GM12873 (cell line): ENCODE measurements at regions not wholly inside any gene's neighbourhood (a gene's known extent, or its start where the extent isn't known, plus 50 kb on each side); places are given as distances from the start of the nearest gene placed in this dataset.

ENCODE experiments used
- TF ChIP-seq, protein P1 (sequence below): IDR thresholded peaks from 2 replicates; pipeline ENCODE4 v1.5.1; 2012; ENCODE audit warnings: low read depth, mild to moderate bottlenecking, moderate library complexity, low read length, control low read depth; ENCODE audit not compliant: insufficient read depth; ENCODE audit errors: missing control alignments

DNA sequence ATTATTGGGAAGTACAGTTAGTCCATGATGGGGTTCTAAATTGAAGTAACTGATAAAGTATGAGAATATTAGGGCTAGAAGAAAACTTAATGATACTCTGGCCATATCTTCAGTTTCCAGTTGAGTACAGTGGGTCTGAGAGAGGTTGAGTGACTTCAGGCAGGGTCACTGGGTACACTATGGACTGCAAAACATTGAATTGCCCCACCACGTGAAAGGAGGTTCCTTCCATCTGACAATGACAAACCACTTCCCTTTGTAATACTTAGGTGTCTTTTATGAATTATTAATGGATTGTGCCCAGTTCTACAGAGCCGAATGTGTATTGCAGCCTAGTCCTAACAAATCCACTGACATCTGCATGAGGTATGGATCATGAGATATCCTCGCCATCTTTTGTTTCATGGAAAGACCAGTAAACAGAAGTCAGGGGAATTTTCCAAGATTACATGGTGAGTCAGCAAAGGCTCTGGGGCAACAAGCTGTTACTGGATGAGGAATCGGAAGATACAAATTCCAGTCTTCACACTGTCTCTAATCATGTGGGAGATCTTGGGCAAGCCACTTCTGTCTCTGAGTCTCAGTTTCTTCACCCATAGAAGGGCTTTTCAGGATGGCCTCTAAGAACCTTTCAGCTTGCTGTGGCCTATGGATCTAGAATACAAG is 66.5 kb upstream of the BCL6 start:
- TF ChIP-seq, protein P1, sequence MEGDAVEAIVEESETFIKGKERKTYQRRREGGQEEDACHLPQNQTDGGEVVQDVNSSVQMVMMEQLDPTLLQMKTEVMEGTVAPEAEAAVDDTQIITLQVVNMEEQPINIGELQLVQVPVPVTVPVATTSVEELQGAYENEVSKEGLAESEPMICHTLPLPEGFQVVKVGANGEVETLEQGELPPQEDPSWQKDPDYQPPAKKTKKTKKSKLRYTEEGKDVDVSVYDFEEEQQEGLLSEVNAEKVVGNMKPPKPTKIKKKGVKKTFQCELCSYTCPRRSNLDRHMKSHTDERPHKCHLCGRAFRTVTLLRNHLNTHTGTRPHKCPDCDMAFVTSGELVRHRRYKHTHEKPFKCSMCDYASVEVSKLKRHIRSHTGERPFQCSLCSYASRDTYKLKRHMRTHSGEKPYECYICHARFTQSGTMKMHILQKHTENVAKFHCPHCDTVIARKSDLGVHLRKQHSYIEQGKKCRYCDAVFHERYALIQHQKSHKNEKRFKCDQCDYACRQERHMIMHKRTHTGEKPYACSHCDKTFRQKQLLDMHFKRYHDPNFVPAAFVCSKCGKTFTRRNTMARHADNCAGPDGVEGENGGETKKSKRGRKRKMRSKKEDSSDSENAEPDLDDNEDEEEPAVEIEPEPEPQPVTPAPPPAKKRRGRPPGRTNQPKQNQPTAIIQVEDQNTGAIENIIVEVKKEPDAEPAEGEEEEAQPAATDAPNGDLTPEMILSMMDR, result no peak

DNA sequence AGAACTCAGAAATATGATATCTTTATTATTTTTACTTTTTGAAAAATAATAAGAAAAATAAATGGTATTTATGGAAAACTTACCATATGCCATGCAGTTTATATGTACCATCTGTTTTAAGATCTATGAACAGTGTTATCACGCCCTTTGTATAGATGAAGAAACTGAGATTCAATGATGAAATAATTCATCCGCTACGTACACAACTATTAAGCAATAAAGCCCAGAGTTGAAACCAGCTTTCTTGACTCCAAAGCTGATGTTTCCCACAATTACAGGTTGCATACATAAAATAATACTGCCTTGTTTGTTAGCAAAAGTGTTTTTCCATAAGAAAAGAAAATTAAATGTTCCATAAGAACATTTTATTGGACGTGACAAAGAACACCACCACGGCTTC is 67.2 kb upstream of the BCL6 start:
- TF ChIP-seq, protein P1, result no peak

GRCh38 chr3:187813198-187813597 is 67.9 kb upstream of the BCL6 start:
- TF ChIP-seq, protein P1, result no peak

DNA sequence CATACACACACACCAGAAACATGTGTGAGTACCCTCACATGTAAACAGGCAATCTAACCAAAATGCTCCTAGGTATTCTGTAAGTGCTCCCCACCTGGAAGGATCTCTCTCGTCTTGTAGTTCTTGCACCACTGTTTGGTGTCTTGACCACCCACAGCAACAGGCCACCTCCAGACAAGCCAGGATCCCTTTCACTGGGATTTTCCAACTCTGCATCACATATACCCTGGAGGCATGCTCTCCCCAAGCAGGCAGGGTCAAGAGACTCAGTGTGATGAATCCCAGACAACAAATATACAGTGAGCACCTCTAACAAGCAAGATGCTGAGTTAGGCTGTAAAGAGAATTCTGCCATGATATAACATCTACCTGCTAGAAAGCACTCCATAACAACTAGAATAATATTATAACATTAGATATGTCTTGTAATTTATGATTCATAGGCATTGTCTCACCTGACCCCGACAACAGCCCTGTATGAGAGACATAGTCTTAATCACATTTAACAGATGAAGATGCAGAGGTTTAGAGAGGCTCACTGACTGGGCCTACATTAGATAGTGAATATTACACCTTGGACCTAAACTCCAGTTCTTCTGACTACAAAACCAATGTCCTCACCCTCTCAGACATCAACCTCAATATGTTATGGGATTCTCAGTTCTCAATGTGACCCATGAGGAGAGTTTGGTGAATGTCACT is 76.5 kb upstream of the BCL6 start:
- TF ChIP-seq, protein P1, result no peak

DNA sequence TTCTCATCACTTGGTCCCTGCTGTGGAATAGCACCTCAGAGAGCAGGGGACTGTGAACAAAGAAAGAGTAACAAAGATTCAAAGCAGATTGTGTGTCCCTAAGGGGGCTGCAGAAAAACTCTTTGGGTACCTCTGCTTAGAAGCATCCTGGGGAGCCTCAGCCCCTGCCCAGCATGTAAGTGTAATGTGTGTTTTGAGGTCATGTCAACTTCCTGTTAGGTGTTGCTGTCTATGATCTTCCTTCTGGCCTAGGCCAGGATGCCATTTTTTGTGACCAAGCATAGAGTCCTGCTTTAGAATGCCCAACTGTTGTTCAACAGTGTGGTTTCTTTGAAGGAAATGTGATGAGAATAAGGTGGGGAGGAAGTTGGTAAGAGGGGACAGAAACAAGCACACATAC is 77.1 kb upstream of the BCL6 start:
- TF ChIP-seq, protein P1, result no peak

GRCh38 chr3:187823746-187824145 is 78.5 kb upstream of the BCL6 start:
- TF ChIP-seq, protein P1, result no peak

GRCh38 chr3:187827723-187828122 is 82.5 kb upstream of the BCL6 start:
- TF ChIP-seq, protein P1, result no peak
